ENCODE measurements at regions not wholly inside any gene's neighbourhood (a gene's known extent, or its start where the extent isn't known, plus 50 kb on each side); places are given as distances from the start of the nearest gene placed in this dataset.

- TF ChIP-seq CTCF (IDR thresholded peaks at IDR 0.05) (no peak), POLR2A (IDR thresholded peaks at IDR 0.05) (no peak)
Measured at GRCh38 chr1:170448661-170449158, 83.3 kb upstream of the GORAB start.
